ENCODE measurements at regions not wholly inside any gene's neighbourhood (a gene's known extent, or its start where the extent isn't known, plus 50 kb on each side); places are given as distances from the start of the nearest gene placed in this dataset.
"Not testable (repeated sequence)": the region's sequence is repeated elsewhere in the genome, so short reads cannot be mapped to it uniquely, and the experiment has no call there.

DNA sequence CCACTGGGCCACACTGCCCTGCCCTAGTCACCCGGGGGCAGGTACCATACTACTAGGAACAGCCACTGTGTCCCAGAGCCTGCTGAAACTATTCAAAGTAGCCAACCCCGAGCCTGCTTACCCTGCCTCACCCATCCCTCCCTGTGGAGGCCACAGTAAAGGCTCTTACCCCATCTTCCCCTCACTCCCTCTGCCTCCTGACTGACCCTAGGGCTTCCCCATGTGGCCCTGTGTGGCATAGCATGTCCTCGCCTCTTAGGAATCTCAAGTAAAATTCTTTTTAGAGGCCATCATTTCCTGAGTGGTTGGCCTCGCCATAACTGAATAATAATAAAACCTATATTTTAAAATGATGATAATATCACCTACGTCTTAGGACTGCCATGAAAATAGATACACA, 112.2 kb upstream of the SLC6A11 start:
- DNase-seq (ENCODE audit: low spot score): peak; percentile 80

DNA sequence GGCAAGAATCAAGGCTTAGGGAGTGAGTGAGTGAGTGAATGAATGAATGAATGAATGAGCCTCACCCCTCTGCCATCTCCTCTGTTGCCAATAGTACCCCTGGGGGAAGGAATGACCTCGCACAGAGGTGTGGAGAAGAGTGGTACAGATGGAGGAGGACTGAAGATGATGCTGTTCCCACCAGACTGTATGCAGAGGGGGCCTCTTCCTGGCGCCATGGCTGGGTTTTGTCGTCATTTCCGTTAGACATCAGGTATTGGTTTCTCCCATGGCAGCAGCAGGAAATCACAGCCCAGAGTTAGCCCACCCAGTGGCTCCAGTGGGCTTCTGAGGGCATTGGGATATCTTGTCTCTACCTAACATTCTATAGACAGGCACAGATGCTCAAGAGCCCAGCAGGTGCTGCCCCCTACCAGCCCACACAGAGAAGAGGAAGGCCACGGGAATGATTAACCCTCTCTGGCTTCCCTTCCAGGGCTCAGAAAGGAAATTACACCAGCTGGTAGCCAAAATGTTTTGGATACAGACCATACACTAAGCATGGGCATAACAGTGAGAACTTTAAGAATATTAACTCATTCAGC, 109.8 kb upstream of the SLC6A11 start:
- peak; percentile 55 for DNase-seq (ENCODE audit: low spot score)

DNA sequence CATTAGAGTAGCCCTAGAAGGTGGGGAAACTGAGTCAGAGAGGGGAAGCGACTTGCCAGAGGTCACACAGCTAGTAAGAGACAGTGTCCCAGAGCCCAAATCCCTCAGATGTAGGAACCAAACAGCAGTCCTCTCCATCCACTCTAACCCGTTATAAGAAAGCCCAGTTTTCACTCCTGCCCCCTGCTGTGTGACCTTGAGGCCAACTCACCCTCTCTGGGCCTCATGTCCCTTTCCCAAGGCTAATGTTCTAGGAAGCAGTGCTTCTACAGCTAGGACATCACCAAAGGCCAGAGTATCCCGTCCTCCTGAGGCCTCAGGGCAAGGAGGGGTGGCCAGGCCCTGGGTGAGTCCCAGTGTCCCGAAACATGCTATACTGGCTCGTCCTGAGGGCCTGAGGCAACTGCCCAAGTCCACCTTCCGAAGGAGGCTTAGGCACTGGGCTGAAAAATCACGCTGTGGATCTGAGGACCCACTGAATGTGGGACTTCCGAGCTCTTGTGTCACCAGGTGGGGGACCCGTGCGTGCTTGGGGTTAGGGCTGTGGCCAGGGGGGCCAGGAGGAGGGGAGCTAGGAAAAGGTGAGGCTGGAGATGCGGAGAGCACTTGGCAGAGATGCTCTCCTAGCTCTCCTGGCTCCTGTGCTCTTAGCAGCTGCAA, 109.2 kb upstream of the SLC6A11 start:
- DNase-seq (ENCODE audit: low spot score): no peak

DNA sequence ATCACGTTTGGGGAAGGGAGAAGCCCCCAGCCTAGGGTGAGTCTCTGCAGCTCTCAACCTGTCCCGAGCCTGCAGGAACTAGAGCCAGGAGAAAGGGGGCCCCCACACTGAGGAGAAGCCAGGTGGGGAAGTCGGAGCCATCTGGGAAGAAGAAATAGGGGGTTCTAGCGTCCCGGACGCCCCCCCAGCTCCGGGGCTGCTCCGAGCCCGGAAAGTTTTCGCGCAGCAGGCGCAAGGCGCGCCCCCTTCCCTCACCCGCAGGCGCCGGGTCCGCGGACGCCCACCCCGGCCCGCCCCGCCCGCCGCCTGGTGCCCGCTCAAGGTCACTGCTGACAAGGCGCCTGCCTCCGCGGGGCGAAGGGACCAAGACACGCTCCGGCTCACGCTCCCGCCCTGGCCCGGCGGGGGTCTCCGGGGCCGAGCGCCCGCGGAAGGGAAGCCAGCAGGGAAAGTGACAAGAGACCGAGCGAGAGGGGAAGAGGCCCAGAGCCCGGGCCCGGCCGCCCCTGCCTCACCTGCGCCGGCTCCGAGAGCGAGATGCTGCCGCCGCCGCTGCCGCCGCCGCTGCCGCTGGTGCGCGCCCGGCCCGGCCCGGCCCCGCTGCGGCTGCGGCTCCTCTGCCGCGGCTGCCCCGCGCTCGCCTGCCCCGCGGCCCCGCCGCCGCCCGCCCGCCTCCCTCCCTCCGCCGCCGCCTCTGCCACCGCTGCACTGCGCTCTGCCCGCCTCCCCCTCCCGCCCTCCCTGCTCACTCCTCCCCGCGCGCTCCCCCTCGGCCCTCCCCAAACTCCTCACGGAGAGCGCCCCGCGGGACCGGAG, 108.4 kb upstream of the SLC6A11 start:
- peak; percentile 44 for DNase-seq (ENCODE audit: low spot score)

DNA sequence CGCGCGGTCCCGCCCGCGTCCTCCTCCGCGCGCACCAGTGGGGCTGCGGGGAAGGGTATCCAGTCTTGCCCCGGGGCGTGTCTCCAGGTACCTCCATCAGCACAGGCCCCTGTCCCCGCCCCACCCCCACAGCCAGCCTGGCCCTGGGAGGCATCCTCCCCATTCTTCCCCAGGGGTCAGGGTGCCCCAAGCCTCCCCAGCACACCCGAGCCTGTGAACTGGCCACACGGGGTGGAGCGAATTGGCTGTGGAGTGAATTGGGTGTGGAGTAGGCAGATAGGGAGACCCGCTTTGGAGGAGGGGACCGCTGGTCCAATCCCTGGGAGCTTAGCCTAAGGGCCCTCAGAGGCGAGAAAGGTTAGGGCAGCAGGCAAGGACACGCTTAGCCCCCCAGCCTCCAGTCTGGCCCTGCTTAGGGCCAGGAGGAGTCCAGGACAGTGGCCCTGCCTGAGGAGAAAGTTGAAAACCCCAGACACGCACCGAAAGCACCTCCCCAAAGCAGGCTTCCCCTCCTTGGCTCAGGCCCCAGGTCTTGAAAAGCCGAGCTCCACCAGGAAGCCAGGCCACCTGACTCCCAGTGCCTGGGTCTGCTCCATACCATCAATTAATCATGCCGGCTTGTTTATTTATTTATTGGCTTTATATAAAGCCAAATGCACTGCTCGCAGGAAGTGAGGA, 107.7 kb upstream of the SLC6A11 start:
- DNase-seq (ENCODE audit: low spot score): peak; percentile 30

DNA sequence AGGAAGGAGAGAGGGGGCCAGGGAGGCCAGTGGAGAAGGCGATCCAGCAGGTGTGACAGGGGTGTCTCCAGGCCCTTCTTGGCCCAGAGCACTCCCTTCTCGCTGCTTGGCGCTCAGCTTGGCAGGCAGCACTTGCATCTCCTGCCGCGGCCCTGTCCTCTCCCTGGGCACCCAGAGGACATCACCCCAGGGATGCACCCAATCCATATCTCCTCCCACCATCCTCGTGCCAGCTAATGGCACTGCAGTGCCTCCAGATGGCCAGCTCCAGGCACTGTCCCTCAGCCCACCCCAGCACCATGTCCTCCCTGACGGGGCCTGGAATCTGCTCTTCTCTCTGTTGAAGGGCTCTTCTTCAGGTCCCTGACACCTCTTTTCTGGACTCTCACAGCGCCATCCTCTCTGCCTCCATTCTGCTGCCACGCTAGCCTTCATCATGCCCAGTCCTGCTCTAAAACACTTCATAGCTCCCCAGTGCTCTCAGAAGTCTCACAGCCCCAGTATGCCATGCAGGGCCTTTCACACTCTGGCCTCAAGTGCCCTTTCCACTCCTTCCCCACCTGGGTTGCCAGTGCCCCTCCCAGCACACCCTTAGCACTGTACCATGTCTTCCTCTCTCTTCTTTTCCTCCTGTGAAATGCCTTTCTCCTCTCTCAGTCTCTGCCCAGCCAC, 106.8 kb upstream of the SLC6A11 start:
- DNase-seq (ENCODE audit: low spot score): peak; percentile 60

DNA sequence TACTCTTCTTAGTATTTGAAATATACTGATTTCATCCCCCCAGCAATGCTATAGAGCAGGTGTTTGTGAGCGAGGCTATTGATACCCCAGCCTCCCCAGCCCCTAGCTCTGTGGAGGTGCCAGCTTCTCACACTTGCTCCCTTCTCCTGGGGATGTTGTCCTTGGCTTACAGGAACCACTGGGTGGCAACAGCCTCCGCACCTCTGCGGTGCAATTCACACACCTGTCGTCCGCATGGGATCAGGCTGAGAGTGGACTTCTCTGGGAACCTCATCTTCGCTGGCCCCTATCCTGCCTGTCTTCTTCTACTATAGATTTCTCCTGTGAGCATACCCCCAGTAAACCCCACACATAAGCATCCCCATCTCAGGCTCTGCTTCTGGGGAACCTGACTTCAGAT, 103.9 kb upstream of the SLC6A11 start:
- no peak for DNase-seq (ENCODE audit: low spot score)

DNA sequence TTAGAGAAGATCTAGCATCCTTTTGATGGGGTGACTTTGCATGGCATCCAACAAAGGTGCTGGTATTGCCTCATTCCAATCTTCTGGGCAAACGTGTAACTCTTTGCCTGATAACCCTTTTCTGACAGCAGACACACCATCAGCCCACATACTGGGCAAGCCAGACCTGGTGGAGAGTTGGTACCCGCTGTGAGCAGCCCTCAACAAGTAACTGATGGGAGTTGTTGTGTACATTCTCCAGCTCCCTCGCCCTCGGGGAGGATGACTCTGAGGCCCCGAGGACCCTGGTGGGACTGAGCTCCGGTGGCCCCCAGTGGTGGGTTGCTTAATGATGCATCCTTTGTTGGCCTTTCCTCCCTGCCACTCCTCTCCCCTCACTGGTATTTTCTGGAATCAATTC, 102.4 kb upstream of the SLC6A11 start:
- DNase-seq (ENCODE audit: low spot score): no peak

DNA sequence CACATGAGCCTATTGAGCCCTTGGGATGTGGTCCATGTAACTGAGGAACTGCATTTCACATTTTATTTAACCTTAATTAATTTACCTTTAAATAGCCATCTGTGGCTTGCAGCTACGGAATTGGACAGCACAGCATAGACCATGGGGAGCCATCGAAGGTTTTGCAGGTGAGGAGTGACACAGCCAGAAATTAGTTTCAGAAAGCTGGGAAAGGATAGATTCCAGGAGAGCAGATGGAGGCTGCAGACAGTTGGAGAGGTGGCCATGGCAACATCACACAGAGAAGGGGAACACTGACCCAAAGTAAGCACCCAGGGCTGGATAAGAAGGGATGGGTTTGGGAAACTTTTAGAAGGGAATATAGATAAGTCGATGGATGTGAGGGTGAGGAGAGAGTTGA, 100.1 kb upstream of the SLC6A11 start:
- DNase-seq (ENCODE audit: low spot score): no peak

DNA sequence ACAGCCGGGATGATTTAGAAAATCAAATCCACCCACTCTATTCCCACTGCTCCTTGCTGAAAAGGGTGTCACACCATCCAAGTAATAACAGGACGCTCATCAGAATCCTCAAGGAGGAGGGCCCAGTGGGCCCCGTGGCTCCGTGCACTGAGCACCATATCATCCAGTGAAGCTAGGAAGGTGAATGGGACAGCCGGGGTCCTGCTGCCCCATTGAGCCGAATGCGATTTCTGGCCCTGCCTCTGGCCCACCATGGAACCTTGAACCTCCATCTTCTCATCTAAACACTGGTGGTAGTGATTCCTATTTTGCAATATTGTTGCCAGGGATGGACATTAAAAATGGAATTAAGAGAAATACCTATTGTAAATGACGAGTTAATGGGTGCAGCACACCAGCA, 99.1 kb upstream of the SLC6A11 start:
- no peak for DNase-seq (ENCODE audit: low spot score)

DNA sequence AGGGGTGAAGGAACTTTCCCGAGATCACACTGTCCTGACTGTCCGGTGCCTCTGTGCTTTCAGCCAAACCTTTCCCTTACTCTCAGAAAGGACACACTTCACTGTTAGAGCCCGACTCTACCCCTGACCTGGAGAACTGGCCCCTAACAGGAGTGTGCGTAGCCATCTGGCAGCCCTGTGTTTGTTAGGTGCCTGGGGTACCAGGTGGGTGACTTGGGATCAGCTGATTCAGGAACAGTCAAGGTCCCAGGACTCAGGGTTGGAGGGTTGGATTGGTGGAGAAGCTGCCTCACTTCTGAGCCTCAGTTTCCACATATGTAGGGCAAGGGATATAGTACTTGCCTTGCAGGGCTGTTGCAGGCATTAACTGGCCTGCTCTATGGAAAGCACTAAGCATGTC, 98.3 kb upstream of the SLC6A11 start:
- no peak for DNase-seq (ENCODE audit: low spot score)

DNA sequence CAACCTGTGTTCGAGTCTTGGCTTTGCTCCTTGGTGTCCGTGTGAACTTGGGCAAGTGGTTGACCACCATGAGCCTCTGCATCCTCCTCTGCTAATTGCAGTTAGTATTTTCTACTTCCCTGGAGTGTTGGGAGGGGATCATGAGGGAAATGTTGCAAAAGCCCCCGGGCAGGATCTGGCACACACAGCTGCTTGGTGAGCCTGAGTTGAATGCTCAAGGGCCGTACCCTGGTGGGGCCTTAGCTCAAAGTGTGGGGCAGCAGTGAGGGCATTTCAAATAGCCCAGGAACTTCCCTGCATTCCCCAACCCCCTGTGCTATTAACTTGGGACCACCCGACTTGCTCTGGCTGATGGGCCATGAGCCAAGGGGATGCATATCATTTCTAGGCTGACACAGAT, 94.9 kb upstream of the SLC6A11 start:
- DNase-seq (ENCODE audit: low spot score): no peak

DNA sequence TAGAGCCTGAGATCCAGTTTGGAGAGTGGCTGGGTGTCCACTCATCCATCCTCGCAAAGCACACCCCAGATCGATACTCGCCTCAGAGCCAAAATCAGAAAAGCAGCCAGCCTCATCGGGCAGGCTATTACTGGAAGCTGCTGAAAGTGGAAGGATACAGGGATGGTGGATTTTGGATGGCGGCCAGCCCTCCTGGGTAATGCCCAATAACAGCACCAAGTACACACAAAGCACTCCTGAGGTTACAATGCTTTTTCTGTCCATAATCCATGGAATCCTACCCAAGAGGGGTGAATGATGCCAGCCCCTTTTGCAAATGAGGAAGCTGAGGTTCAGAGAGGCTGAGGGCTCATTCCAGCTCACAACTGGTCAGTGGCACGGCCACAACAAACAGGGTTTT, 93.1 kb upstream of the SLC6A11 start:
- no peak for DNase-seq (ENCODE audit: low spot score)

DNA sequence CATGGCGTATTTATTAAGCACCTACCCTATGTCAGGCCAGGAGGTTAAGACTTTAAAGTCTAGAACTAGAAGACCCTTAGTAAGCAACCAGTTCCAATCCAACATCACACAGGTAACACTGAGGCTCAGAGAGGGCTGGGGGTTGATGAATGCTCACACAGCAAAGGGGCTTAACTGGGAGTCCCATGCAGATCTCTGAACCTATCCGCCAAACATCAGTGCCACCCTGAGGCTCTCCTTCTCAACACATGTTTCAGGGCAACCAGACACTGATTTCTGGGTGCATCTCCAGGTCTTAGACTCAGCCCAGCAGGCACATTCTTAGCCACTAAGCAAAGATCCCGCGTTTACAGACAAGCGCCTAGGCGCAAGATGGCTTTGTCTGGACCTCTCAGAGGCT, 92.0 kb upstream of the SLC6A11 start:
- no peak for DNase-seq (ENCODE audit: low spot score)

DNA sequence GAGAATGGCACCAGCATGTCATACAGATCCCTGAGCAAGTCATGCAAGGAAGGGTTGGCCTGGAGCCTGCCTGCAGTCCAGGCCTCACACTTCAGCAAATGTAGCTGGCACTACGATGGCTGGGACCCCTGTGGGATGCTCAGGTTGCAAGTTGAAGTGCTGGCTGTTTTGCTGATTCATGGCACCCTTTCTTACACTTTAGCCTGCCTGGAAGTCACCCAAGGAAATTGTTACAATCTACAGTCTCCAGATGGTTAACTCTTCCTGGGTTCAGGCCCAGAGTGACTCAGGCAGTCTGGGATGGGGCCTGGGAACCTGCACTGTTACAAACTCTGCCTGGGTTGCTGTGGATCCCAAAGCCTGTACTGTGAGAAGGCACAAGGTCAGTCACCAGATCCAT, 91.0 kb upstream of the SLC6A11 start:
- no peak for DNase-seq (ENCODE audit: low spot score)

DNA sequence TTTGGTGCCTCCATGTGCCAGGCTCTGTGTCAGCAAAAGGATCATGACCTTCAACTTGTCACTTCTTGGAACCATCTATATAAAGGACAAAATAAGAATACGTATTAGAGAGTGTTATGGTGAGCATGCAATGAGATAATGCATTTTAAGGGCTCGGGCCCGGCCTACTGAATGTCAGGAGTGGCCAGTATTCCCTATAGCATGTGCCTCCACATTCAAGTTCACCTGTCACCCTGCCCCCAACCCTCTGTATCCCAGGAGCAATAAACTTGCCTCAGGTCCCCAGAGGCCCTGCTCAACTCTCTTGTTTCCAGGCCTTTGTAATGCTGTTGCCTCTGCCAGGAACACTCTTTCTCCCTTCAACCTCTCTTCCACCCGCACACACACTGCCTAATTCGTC, 90.2 kb upstream of the SLC6A11 start:
- DNase-seq (ENCODE audit: low spot score): no peak

DNA sequence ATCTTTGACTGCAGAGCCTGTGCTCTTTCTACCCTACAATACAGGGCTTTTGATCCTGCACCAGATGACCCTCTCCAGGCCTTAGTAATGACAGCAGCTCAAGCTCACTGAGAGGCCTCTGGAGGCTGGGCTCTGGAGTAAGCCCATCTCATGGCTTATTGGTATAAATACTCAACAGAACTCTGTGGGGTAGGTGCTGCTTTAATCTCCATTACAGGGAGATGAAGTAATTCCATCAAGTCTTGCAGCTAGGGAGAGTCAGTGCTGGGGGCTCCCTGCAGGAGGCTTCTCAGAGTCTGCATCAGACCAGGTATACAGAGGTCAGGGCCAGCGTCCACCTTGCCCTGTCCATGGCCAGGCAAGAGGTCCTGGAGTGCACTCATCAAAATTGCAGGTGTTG, 89.2 kb upstream of the SLC6A11 start:
- no peak for DNase-seq (ENCODE audit: low spot score)

DNA sequence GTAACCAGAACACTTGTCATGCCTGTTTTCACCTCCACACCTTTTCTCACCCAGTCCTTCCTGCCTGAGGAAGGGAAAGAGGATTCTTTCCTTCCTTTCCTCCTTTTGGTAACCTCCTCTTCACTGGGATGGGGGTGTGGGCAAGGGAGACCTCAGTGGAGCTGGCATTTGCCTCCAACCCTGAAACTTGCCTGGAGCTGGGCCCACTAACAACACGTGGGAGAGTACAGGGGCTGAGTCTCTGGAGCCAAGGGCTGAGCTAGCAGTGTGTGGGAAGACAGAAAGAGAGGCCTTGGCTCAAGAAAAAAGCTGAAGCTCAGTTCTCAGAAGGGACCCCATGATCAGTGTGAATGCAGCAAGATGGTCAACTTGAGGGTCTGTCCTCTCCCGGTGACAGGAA, 86.6 kb upstream of the SLC6A11 start:
- no peak for DNase-seq (ENCODE audit: low spot score)

DNA sequence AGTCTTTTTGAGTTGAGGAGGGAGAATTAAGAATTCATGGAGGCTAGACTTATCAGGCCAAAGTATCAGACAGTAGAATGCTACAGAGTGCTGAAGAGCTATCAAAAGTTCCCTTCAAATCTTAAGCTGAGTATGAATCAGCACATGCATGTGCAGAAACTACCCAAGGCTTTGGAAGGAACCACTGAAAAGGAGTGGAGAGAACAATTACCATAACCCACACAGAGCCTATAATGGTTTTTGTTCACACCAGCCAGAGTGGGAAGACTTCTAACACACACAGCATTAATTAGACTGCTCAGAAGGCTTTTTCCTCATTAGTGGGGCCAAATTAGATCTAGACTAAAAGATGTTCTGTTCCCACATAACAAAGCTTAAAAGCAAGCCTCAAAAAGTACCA, 83.7 kb upstream of the SLC6A11 start:
- DNase-seq (ENCODE audit: low spot score): no peak

DNA sequence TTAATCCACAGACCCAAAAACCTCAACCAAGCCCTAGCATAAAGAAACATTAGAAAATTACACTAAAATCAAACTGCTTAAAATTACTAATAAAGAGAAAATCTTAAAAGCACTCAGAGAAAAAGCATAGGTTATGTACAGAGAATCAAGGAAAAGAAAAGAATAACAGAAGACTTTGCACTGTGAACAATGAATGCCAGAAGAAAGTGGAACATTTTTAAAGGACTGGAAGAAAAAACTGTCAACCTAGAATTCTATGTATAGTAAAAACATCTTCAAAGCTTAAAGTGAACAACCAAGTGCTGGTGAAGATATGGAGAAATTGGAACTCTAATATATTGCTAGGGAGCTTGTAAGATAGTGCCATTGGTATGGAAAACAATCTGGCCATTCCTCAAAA, 82.7 kb upstream of the SLC6A11 start:
- DNase-seq (ENCODE audit: low spot score): no peak

DNA sequence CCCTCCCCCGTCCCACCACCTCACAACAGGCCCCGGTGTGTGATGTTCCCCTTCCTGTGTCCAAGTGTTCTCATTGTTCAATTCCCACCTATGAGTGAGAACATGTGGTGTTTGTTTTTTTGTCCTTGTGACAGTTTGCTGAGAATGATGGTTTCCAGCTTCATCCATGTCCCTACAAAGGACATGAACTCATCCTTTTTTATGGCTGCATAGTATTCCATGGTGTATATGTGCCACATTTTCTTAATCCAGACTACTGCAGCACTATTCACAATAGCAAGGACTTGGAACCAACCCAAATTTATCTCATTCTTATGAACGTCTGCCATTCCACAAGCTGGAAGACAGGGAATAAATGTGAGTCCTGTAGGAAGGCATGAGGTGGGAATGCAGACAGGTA, 79.6 kb upstream of the SLC6A11 start:
- not testable (repeated sequence) for DNase-seq (ENCODE audit: low spot score)

DNA sequence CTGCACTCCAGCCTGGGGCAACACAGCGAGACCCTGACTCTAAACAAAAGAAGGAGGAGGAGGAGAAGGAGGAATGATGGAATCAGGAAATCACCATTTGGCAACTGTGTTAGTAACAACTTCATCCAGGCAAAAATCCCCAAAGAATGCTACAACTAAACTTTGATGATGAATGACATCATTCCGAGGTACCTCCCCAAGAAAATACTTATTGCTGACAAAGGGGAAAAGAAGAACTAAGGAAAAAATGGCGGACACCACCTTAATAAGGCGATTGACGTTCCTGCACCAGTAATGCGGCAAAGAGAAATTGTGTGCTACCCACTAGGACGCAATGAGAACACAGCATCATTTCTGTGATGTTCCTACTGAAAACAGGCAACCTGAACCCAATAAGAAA, 78.2 kb upstream of the SLC6A11 start:
- no peak for DNase-seq (ENCODE audit: low spot score)
